GM12878 (cell line): ENCODE measurements at regions not wholly inside any gene's neighbourhood (a gene's known extent, or its start where the extent isn't known, plus 50 kb on each side); places are given as distances from the start of the nearest gene placed in this dataset.

Experiments used
- ATAC-seq: fragments of 200-7000 bp; cut with Tn5 transposase; 3 replicates; pipeline ENCODE4 v1.9.1; 2020; ENCODE audit warnings: mild to moderate bottlenecking, moderate library complexity
- BruUV-seq: library from RNA; stranded (reverse); fragments of 400-500 nt; replicated peaks from 2 replicates; lab custom pipeline; 2021; lab: Mats Ljungman, UMichigan
- CTCF ChIA-PET: fragments of 300-600 bp; sonication (Branson Sonifier 250); formaldehyde crosslinking; extraction: SDS; loops from one replicate; lab custom pipeline; 2021; ENCODE audit warnings: inconsistent platforms; lab: Yijun Ruan, JAX
- POLR2A ChIA-PET: fragments of 350-600 bp; formaldehyde crosslinking; extraction: SDS; loops from one replicate; lab custom pipeline; 2021; ENCODE audit warnings: inconsistent platforms; lab: Charles Lee
- RAD21 ChIA-PET: fragments of 300-600 bp; sonication (Branson Sonifier 250); formaldehyde crosslinking; loops from one replicate; lab custom pipeline; 2023; ENCODE audit warnings: antibody characterized with exemption; ENCODE audit not compliant: unreplicated experiment; lab: Charles Lee
- SMC1A ChIA-PET: fragments of 300-600 bp; sonication (Branson Sonifier 250); formaldehyde crosslinking; loops from one replicate; lab custom pipeline; 2023; ENCODE audit not compliant: unreplicated experiment, uncharacterized antibody; lab: Charles Lee
- DNase-seq: peaks from one replicate; pipeline ENCODE4 v3.0.0-alpha.2; 2011; ENCODE audit warnings: low read depth, low spot score
- FAIRE-seq: peaks from 3 replicates; lab custom pipeline; 2011; peaks lifted over from hg19 to GRCh38; lab: Jason Lieb, UNC
- H2AFZ ChIP-seq: 2 replicates; pipeline ENCODE4 v1.6.0; 2011; ENCODE audit warnings: low read depth, low read length, control low read depth; ENCODE audit not compliant: control insufficient read depth
- H3K27ac ChIP-seq: 2 replicates; pipeline ENCODE4 v1.5.1; 2011; ENCODE audit warnings: control low read depth; ENCODE audit not compliant: control insufficient read depth, insufficient read depth
- H3K27me3 ChIP-seq, 2 experiments: replicated peaks in 1 of 2; 2 replicates each; pipeline versions ENCODE4 v1.6.0 to v1.6.1; 2011; ENCODE audit warnings: low read length in 1 of 2; ENCODE audit not compliant: control insufficient read depth in 2 of 2, insufficient read depth in 2 of 2
- H3K36me3 ChIP-seq, 2 experiments: 2 replicates each; pipeline ENCODE4 v1.5.1; 2011; ENCODE audit warnings: low read length in 1 of 2; ENCODE audit not compliant: control insufficient read depth in 2 of 2, insufficient read depth in 2 of 2
- H3K4me1 ChIP-seq: 2 replicates; pipeline ENCODE4 v1.6.1; 2011; ENCODE audit warnings: mild to moderate bottlenecking, low read length, moderate library complexity, mixed read lengths; ENCODE audit not compliant: control insufficient read depth, insufficient read depth
- H3K4me2 ChIP-seq: 2 replicates; pipeline ENCODE4 v1.6.0; 2011; ENCODE audit warnings: control low read depth; ENCODE audit not compliant: control insufficient read depth, insufficient read depth
- H3K4me3 ChIP-seq: fragments of 200-600 bp; sonication (generic); 2 replicates; pipeline ENCODE4 v1.5.1; 2016
- H3K79me2 ChIP-seq: 2 replicates; pipeline ENCODE4 v1.6.0; 2011; ENCODE audit warnings: low read length; ENCODE audit not compliant: control insufficient read depth, insufficient read depth
- H3K9ac ChIP-seq: 2 replicates; pipeline ENCODE4 v1.8.0; 2011; ENCODE audit warnings: low read length, control low read depth, mixed read lengths; ENCODE audit not compliant: control insufficient read depth, insufficient read depth
- H3K9me3 ChIP-seq: replicated peaks from 3 replicates; pipeline ENCODE4 v1.5.1; 2011; ENCODE audit warnings: mild to moderate bottlenecking, low read length; ENCODE audit not compliant: control insufficient read depth, insufficient read depth
- H4K20me1 ChIP-seq: 2 replicates; pipeline ENCODE4 v1.6.0; 2011; ENCODE audit not compliant: control insufficient read depth, insufficient read depth
- BRCA1 ChIP-seq: IDR thresholded peaks from 2 replicates; pipeline ENCODE4 v1.6.1; 2011; ENCODE audit warnings: low read depth, low read length, improper control_type of control experiment
- NFIC ChIP-seq: IDR thresholded peaks from 2 replicates; pipeline ENCODE4 v1.6.1; 2012; ENCODE audit warnings: low read depth, mild to moderate bottlenecking, inconsistent platforms, low read length, moderate library complexity
- WGBS: methylation state at CpG from one replicate; pipeline ENCODE4 v1.1.6; 2016; ENCODE audit warnings: low lambda C conversion rate; ENCODE audit not compliant: insufficient replicate concordance, insufficient coverage; ENCODE audit errors: missing lambda C conversion rate; 5-methylcytosine and 5-hydroxymethylcytosine counted together
- in situ Hi-C: fragments of 300-500 bp; cut with MboI; formaldehyde crosslinking; loops from 9 replicates; pipeline ENCODE4 v1.14.3; 2018; ENCODE audit warnings: mixed read lengths
- intact Hi-C: fragments of 100-400 bp; cut with micrococcal nuclease; formaldehyde crosslinking; loops from one replicate; pipeline ENCODE4 v1.14.2; 2022; ENCODE audit not compliant: unreplicated experiment
- TF ChIP-seq, protein P1 (sequence below): IDR thresholded peaks from 2 replicates; pipeline ENCODE4 v1.6.1; 2012; ENCODE audit warnings: mild to moderate bottlenecking, low read depth, low read length
- TF ChIP-seq, protein P2 (sequence below): fragments of 450-650 bp; IDR thresholded peaks from 2 replicates; pipeline ENCODE4 v1.6.1; 2017; ENCODE audit warnings: borderline replicate concordance

DNA sequence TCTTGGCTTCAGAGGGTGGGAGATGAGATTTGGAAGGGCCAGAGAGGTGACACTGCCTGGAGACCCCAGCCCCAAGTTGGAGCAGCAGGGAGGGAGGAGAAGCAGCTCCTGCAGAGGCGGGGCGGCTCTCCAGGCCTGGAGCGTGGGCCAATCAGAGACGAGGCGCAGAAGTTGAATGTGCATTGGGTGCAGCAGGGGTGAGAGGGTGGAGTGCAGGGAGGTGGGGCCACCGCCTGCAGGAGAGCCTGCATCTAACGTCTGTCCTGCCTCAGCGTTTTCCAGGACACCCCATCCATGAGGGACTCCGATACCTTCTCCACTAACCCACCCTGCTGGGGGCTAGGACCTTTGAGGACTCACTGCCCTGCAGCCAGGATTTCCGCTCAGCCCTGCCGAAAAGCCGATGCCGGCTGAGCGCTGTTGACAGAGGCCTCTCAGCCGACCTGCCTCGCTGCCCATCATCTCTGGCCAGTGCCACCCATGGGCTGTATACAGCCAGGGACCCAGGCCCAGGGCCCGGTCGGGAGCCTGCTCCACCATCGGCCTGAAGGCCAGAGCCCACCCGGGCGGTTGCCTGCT is 146.2 kb downstream of the ENGASE start:
- DNase-seq (no peak), ATAC-seq (no peak), FAIRE-seq (no peak)
- H3K27ac ChIP-seq, result no peak overlapping the region
- peaks cover 3 to 4% of the 10 kb centered on the region in 2 experiments for H3K27me3 ChIP-seq
- H3K9me3 ChIP-seq, result no peaks in the 10 kb centered on the region
- RAD21 ChIA-PET, result no interaction called here
- SMC1A ChIA-PET, result no interaction called here
- H3K36me3 ChIP-seq, result no peaks in the 10 kb centered on the region
- H3K4me3 ChIP-seq, result no peak overlapping the region
- no peak overlapping the region for H2AFZ ChIP-seq
- H4K20me1 ChIP-seq, result no peaks in the 10 kb centered on the region
- CTCF ChIA-PET, result no interaction called here
- no peaks in the 10 kb centered on the region for H3K4me1 ChIP-seq
- H3K9ac ChIP-seq, result no peak overlapping the region
- no TSS peak for BruUV-seq
- no peaks in the 10 kb centered on the region for H3K79me2 ChIP-seq
- in situ Hi-C loops, result no loop called here
- TF ChIP-seq BRCA1, result no peak
- no peak for TF ChIP-seq NFIC
- TF ChIP-seq, protein P1, sequence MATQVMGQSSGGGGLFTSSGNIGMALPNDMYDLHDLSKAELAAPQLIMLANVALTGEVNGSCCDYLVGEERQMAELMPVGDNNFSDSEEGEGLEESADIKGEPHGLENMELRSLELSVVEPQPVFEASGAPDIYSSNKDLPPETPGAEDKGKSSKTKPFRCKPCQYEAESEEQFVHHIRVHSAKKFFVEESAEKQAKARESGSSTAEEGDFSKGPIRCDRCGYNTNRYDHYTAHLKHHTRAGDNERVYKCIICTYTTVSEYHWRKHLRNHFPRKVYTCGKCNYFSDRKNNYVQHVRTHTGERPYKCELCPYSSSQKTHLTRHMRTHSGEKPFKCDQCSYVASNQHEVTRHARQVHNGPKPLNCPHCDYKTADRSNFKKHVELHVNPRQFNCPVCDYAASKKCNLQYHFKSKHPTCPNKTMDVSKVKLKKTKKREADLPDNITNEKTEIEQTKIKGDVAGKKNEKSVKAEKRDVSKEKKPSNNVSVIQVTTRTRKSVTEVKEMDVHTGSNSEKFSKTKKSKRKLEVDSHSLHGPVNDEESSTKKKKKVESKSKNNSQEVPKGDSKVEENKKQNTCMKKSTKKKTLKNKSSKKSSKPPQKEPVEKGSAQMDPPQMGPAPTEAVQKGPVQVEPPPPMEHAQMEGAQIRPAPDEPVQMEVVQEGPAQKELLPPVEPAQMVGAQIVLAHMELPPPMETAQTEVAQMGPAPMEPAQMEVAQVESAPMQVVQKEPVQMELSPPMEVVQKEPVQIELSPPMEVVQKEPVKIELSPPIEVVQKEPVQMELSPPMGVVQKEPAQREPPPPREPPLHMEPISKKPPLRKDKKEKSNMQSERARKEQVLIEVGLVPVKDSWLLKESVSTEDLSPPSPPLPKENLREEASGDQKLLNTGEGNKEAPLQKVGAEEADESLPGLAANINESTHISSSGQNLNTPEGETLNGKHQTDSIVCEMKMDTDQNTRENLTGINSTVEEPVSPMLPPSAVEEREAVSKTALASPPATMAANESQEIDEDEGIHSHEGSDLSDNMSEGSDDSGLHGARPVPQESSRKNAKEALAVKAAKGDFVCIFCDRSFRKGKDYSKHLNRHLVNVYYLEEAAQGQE, result no peak
- TF ChIP-seq, protein P2, sequence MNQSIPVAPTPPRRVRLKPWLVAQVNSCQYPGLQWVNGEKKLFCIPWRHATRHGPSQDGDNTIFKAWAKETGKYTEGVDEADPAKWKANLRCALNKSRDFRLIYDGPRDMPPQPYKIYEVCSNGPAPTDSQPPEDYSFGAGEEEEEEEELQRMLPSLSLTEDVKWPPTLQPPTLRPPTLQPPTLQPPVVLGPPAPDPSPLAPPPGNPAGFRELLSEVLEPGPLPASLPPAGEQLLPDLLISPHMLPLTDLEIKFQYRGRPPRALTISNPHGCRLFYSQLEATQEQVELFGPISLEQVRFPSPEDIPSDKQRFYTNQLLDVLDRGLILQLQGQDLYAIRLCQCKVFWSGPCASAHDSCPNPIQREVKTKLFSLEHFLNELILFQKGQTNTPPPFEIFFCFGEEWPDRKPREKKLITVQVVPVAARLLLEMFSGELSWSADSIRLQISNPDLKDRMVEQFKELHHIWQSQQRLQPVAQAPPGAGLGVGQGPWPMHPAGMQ, result no peak
- intact Hi-C loops, result no loop called here
- 39% methylated on average over 21 of the region's 21 CpGs for WGBS
- no peak overlapping the region for H3K4me2 ChIP-seq
- POLR2A ChIA-PET, result no interaction called here
